Left lobe of liver (tissue), 2 donors: ENCODE measurements at regions not wholly inside any gene's neighbourhood (a gene's known extent, or its start where the extent isn't known, plus 50 kb on each side); places are given as distances from the start of the nearest gene placed in this dataset.
"Not testable (repeated sequence)": the region's sequence is repeated elsewhere in the genome, so short reads cannot be mapped to it uniquely, and the experiment has no call there.

Experiments used
- ATAC-seq: fragments of 200-7000 bp; cut with Tn5 transposase; one replicate; pipeline ENCODE4 v1.9.1; 2020; ENCODE audit warnings: mild to moderate bottlenecking, moderate library complexity
- DNase-seq: peaks from one replicate; pipeline ENCODE4 v3.0.0-alpha.2; 2020; ENCODE audit warnings: low spot score
- donor health status: DM: no; HTN: no; CAD: no; lungs with moderate emphysema.
- donor health status: DM: no; HTN: yes; CAD: no.

GRCh38 chr6:6748001-6748400 is 159.5 kb downstream of the LY86 start:
- DNase-seq = no peak
- no peak for ATAC-seq

- no peak for DNase-seq
- ATAC-seq = peak; percentile 23
These were observed 161.4 kb downstream of the LY86 start for GRCh38 chr6:6749702-6750491.

GRCh38 chr6:6750594-6751265 is 162.2 kb downstream of the LY86 start:
- DNase-seq (no peak), ATAC-seq (no peak)

GRCh38 chr6:6751266-6751596 is 162.7 kb downstream of the LY86 start:
- ATAC-seq (no peak), DNase-seq (no peak)

- no peak for DNase-seq
- no peak for ATAC-seq
These were observed 163.1 kb downstream of the LY86 start for GRCh38 chr6:6751619-6752023.

- DNase-seq (no peak), ATAC-seq (no peak)
These were observed 163.6 kb downstream of the LY86 start for GRCh38 chr6:6752129-6752528.

- DNase-seq = no peak
- no peak for ATAC-seq
These were observed 164.8 kb downstream of the LY86 start for GRCh38 chr6:6753301-6753700.

- ATAC-seq = no peak
These were observed 168.0 kb downstream of the LY86 start for GRCh38 chr6:6756526-6756925.

GRCh38 chr6:6758546-6758914 is 170.0 kb downstream of the LY86 start:
- ATAC-seq (peak; percentile 62), DNase-seq (no peak)

More at GRCh38 chr6:6756526-6756925, 168.0 kb downstream of the LY86 start:
- no peak for DNase-seq

GRCh38 chr6:6758915-6759654 is 170.6 kb downstream of the LY86 start:
- peak; percentile 79 for DNase-seq
- peak; percentile 94 for ATAC-seq

- ATAC-seq (no peak), DNase-seq (no peak)
These were observed 171.5 kb downstream of the LY86 start for GRCh38 chr6:6760002-6760401.

GRCh38 chr6:6762566-6762965 is 174.0 kb downstream of the LY86 start:
- DNase-seq, ATAC-seq: not testable (repeated sequence)

GRCh38 chr6:6764764-6765434 is 176.4 kb downstream of the LY86 start:
- ATAC-seq (peak; percentile 77), DNase-seq (peak; percentile 69)

- DNase-seq (peak; percentile 87), ATAC-seq (peak; percentile 82)
These were observed 177.8 kb downstream of the LY86 start for GRCh38 chr6:6766230-6766905.

- ATAC-seq (no peak), DNase-seq (no peak)
These were observed 180.9 kb downstream of the LY86 start for GRCh38 chr6:6769466-6769865.

GRCh38 chr6:6771224-6771945 is 182.9 kb downstream of the LY86 start:
- ATAC-seq (peak; percentile 39), DNase-seq (no peak)

- DNase-seq (no peak), ATAC-seq (peak; percentile 11)
These were observed 183.4 kb downstream of the LY86 start for GRCh38 chr6:6771964-6772363.

GRCh38 chr6:6772751-6773150 is 184.2 kb downstream of the LY86 start:
- no peak for DNase-seq

GRCh38 chr6:6775074-6775473 is 186.6 kb downstream of the LY86 start:
- DNase-seq (no peak), ATAC-seq (no peak)

More at GRCh38 chr6:6772751-6773150, 184.2 kb downstream of the LY86 start:
- ATAC-seq = no peak

- DNase-seq = no peak
These were observed 191.7 kb downstream of the LY86 start for GRCh38 chr6:6780231-6780630.

More at GRCh38 chr6:6780231-6780630, 191.7 kb downstream of the LY86 start:
- ATAC-seq = no peak
